OCI-LY7 (cell line): ENCODE measurements at regions not wholly inside any gene's neighbourhood (a gene's known extent, or its start where the extent isn't known, plus 50 kb on each side); places are given as distances from the start of the nearest gene placed in this dataset.

Experiments used
- BruUV-seq: library from RNA; stranded (reverse); fragments of 400-500 nt; replicated peaks from 2 replicates; lab custom pipeline; 2021; lab: Mats Ljungman, UMichigan
- CTCF ChIA-PET: fragments of 300-600 bp; sonication (Branson Sonifier 250); formaldehyde crosslinking; loops from one replicate; lab custom pipeline; 2022; ENCODE audit warnings: antibody characterized with exemption; ENCODE audit not compliant: unreplicated experiment; lab: Charles Lee
- POLR2A ChIA-PET: fragments of 300-600 bp; sonication (Branson Sonifier 250); formaldehyde crosslinking; loops from one replicate; lab custom pipeline; 2022; ENCODE audit warnings: antibody characterized with exemption; lab: Charles Lee
- DNase-seq: peaks from one replicate; pipeline ENCODE4 v3.0.0-alpha.2; 2015; ENCODE audit warnings: low spot score
- H2AFZ ChIP-seq: fragments of 200-600 bp; sonication (generic), shearing (Covaris generic); 2 replicates; pipeline ENCODE4 v1.6.1; 2014; ENCODE audit warnings: mild to moderate bottlenecking, antibody characterized with exemption, low read length, moderate library complexity
- H3K27ac ChIP-seq: fragments of 200-600 bp; sonication (generic); 2 replicates; pipeline ENCODE4 v1.5.1; 2014; ENCODE audit warnings: mixed run types, low read depth, mild to moderate bottlenecking, moderate library complexity, low read length, inconsistent platforms; ENCODE audit not compliant: poor library complexity, severe bottlenecking
- H3K36me3 ChIP-seq: fragments of 200-600 bp; sonication (generic); 2 replicates; pipeline ENCODE4 v1.6.1; 2014; ENCODE audit warnings: mild to moderate bottlenecking, antibody characterized with exemption, low read length, moderate library complexity, mixed read lengths; ENCODE audit not compliant: insufficient read depth
- H3K4me1 ChIP-seq: fragments of 200-600 bp; sonication (generic); 2 replicates; pipeline ENCODE4 v1.5.1; 2014; ENCODE audit warnings: mild to moderate bottlenecking, low read length; ENCODE audit not compliant: insufficient read depth, poor library complexity, severe bottlenecking
- H3K4me2 ChIP-seq: fragments of 200-600 bp; sonication (generic); 2 replicates; pipeline ENCODE4 v1.6.1; 2014; ENCODE audit warnings: mild to moderate bottlenecking, low read length
- H3K4me3 ChIP-seq: fragments of 200-600 bp; sonication (generic); 2 replicates; pipeline ENCODE4 v1.5.1; 2014; ENCODE audit warnings: mild to moderate bottlenecking, low read depth, low read length; ENCODE audit not compliant: poor library complexity, severe bottlenecking
- H3K79me2 ChIP-seq: fragments of 200-600 bp; sonication (generic); 2 replicates; pipeline ENCODE4 v1.6.1; 2016; ENCODE audit warnings: low read depth, mild to moderate bottlenecking, low read length, moderate library complexity, mixed read lengths; ENCODE audit not compliant: insufficient read depth
- H3K9me2 ChIP-seq: fragments of 200-600 bp; sonication (generic); 2 replicates; pipeline ENCODE4 v1.6.1; 2016; ENCODE audit warnings: mild to moderate bottlenecking, low read length, mixed read lengths; ENCODE audit not compliant: insufficient read depth
- H3K9me3 ChIP-seq: fragments of 200-600 bp; sonication (generic); 2 replicates; pipeline ENCODE4 v1.6.1; 2014; ENCODE audit warnings: mild to moderate bottlenecking, mixed run types, low read length, mixed read lengths
- H4K20me1 ChIP-seq: fragments of 200-600 bp; sonication (generic); 2 replicates; pipeline ENCODE4 v1.6.1; 2014; ENCODE audit warnings: mild to moderate bottlenecking, antibody characterized with exemption, low read length, moderate library complexity, mixed read lengths; ENCODE audit not compliant: insufficient read depth
- EZH2phosphoT487 ChIP-seq: fragments of 200-600 bp; sonication (generic); IDR thresholded peaks from 2 replicates; pipeline ENCODE4 v1.6.1; 2018; ENCODE audit warnings: low read depth, borderline replicate concordance, mild to moderate bottlenecking, mixed run types, antibody characterized with exemption, low read length, moderate library complexity, mixed read lengths
- intact Hi-C: fragments of 100-400 bp; cut with micrococcal nuclease; formaldehyde crosslinking; loops from one replicate; pipeline ENCODE4 v1.10.0; 2022; ENCODE audit not compliant: unreplicated experiment
- TF ChIP-seq, protein P1 (sequence below): fragments of 200-600 bp; sonication (generic); conservative IDR thresholded peaks from 2 replicates; pipeline ENCODE4 v1.5.1; 2014; ENCODE audit warnings: mild to moderate bottlenecking, antibody characterized with exemption, low read length, moderate library complexity, mixed read lengths

DNA sequence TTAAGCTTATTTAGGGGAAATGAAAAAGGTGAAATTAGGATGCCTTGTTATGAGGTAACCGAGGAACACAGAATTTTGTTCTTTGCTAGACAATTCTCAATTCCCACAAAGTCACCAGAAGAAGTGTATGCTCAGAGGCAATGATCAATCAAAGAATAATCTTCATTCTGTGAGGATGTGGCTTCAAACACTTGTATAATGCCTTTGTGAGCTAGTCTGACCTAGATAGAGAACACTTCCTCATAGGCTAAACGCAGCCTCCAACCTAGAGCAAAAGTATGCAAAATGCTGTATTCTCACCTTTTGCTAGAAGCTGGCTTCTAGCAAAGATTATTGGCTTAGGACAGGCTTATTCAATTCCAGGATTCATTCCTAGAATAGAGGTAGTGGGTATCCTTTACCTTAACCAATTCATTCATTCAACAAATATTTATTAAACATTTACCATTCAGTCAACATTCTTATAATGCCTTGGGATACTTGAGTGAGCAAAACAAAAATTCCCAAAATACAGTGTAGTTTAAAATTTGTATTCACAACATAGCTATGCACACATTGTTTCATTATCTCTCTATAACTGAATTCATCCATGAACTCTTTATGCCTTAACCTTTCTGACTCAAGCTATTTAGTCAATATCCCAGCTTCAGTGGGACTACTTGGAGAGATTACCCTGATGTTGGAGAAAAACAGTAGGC lies 530.2 kb downstream of the PTPRC start:
- Histone ChIP-seq H3K4me2 (no peak overlapping the region), H3K9me3 (no peaks in the 10 kb centered on the region), H3K36me3 (no peaks in the 10 kb centered on the region), H4K20me1 (no peaks in the 10 kb centered on the region; the same call in 1 of the 2 replicates), H3K27ac (no peak overlapping the region), H3K4me3 (no peak overlapping the region), H2AFZ (no peak overlapping the region), H3K9me2 (no peaks in the 10 kb centered on the region), H3K4me1 (no peaks in the 10 kb centered on the region), H3K79me2 (no peaks in the 10 kb centered on the region)
- DNase-seq = no peak
- POLR2A ChIA-PET = interaction anchor here (0.5 to 1.0 kb wide), 2 partner anchors 19 to 95 kb away, joined by 3 read pairs; no protein-coding TSS in a partner anchor
- CTCF ChIA-PET = no interaction called here
- intact Hi-C loops = no loop called here
- no TSS peak for BruUV-seq
- TF ChIP-seq, protein P1, sequence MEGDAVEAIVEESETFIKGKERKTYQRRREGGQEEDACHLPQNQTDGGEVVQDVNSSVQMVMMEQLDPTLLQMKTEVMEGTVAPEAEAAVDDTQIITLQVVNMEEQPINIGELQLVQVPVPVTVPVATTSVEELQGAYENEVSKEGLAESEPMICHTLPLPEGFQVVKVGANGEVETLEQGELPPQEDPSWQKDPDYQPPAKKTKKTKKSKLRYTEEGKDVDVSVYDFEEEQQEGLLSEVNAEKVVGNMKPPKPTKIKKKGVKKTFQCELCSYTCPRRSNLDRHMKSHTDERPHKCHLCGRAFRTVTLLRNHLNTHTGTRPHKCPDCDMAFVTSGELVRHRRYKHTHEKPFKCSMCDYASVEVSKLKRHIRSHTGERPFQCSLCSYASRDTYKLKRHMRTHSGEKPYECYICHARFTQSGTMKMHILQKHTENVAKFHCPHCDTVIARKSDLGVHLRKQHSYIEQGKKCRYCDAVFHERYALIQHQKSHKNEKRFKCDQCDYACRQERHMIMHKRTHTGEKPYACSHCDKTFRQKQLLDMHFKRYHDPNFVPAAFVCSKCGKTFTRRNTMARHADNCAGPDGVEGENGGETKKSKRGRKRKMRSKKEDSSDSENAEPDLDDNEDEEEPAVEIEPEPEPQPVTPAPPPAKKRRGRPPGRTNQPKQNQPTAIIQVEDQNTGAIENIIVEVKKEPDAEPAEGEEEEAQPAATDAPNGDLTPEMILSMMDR = no peak
- TF ChIP-seq EZH2phosphoT487 = no peak

DNA sequence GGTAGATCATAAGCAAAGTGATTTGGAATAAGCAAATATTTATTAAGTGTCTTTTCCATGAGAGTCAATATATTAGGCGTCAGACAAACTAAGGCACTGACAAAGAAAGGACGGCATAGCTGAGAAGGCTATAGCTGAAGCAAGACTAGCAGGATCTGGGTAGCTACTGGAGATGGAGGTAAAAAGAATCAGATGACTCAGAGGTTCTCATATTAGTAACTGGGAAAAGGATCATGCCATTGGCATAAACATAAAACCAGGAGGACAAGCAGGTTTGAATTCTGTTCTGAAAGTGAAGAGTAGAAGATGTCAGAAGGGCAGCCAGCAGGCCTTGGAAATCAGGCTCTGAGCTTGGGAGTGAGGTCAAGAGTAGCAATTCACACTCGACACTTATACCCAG lies 531.9 kb downstream of the PTPRC start:
- intact Hi-C loops = no loop called here
- Histone ChIP-seq H3K4me2 (no peak overlapping the region), H3K27ac (no peak overlapping the region), H3K79me2 (no peaks in the 10 kb centered on the region), H3K9me2 (no peaks in the 10 kb centered on the region), H3K36me3 (no peaks in the 10 kb centered on the region), H2AFZ (no peak overlapping the region), H4K20me1 (no peaks in the 10 kb centered on the region; the same call in 1 of the 2 replicates), H3K4me1 (no peaks in the 10 kb centered on the region), H3K9me3 (no peaks in the 10 kb centered on the region), H3K4me3 (no peak overlapping the region)
- CTCF ChIA-PET = no interaction called here
- no TSS peak for BruUV-seq
- no peak for TF ChIP-seq EZH2phosphoT487
- TF ChIP-seq, protein P1 = no peak
- POLR2A ChIA-PET = no interaction called here
- no peak for DNase-seq
